Liver (tissue), 8 donors: ENCODE measurements at regions not wholly inside any gene's neighbourhood (a gene's known extent, or its start where the extent isn't known, plus 50 kb on each side); places are given as distances from the start of the nearest gene placed in this dataset.

Experiments
- DNase-seq: peaks from one replicate; pipeline ENCODE4 v3.0.0-alpha.2; 2017; ENCODE audit warnings: low spot score
- H3K27ac ChIP-seq, 2 donors: one replicate each; pipeline ENCODE4 v1.7.0; 2013; ENCODE audit warnings: inconsistent platforms in 2 of 2, low read length in 2 of 2, control low read depth in 1 of 2, low read depth in 1 of 2, mild to moderate bottlenecking in 1 of 2
- H3K27me3 ChIP-seq, 4 donors: one replicate each; pipeline versions ENCODE4 v1.6.1 to v1.7.0; 2013; ENCODE audit warnings: low read length in 3 of 4, inconsistent platforms in 1 of 4, mild to moderate bottlenecking in 1 of 4, moderate library complexity in 1 of 4; ENCODE audit not compliant: control insufficient read depth in 4 of 4, insufficient read depth in 4 of 4
- H3K36me3 ChIP-seq, 4 donors: one replicate each; pipeline versions ENCODE4 v1.6.1 to v1.7.0; 2013; ENCODE audit warnings: low read length in 3 of 4, mild to moderate bottlenecking in 3 of 4, low read depth in 1 of 4, moderate library complexity in 1 of 4; ENCODE audit not compliant: control insufficient read depth in 4 of 4, insufficient read depth in 3 of 4
- H3K4me1 ChIP-seq, 4 donors: one replicate each; pipeline versions ENCODE4 v1.6.1 to v1.7.0; 2013; ENCODE audit warnings: low read length in 3 of 4, mild to moderate bottlenecking in 3 of 4, moderate library complexity in 1 of 4; ENCODE audit not compliant: control insufficient read depth in 4 of 4, insufficient read depth in 4 of 4
- H3K4me3 ChIP-seq, 3 donors: one replicate each; pipeline versions ENCODE4 v1.6.1 to v1.7.0; 2013; ENCODE audit warnings: low read length in 3 of 3, control low read depth in 1 of 3, low read depth in 1 of 3, mild to moderate bottlenecking in 1 of 3
- H3K9ac ChIP-seq, 2 donors: one replicate each; pipeline ENCODE4 v1.7.0; 2013; ENCODE audit warnings: low read length in 2 of 2, mild to moderate bottlenecking in 2 of 2, moderate library complexity in 2 of 2, control low read depth in 1 of 2, low read depth in 1 of 2
- H3K9me3 ChIP-seq, 4 donors: one replicate each; pipeline versions ENCODE4 v1.6.1 to v1.7.0; 2013; ENCODE audit warnings: low read length in 3 of 4; ENCODE audit not compliant: control insufficient read depth in 4 of 4
- EGR1 ChIP-seq, 2 donors: IDR thresholded peaks; 2 replicates each; pipeline ENCODE4 v1.6.1; 2016 to 2018; ENCODE audit warnings: antibody characterized with exemption in 2 of 2, low read depth in 2 of 2
- FOXA1 ChIP-seq: IDR thresholded peaks from 2 replicates; pipeline ENCODE4 v1.6.1; 2016; ENCODE audit warnings: antibody characterized with exemption
- FOXA2 ChIP-seq: IDR thresholded peaks from 2 replicates; pipeline ENCODE4 v1.6.1; 2016; ENCODE audit warnings: antibody characterized with exemption
- GABPA ChIP-seq, 2 donors: IDR thresholded peaks in 1 of 2; conservative IDR thresholded peaks in 1 of 2; 2 replicates each; pipeline ENCODE4 v1.6.1; 2016; ENCODE audit warnings: antibody characterized with exemption in 2 of 2, mild to moderate bottlenecking in 1 of 2, moderate library complexity in 1 of 2
- HNF4A ChIP-seq, 2 donors: conservative IDR thresholded peaks; 2 replicates each; pipeline ENCODE4 v1.6.1; 2016; ENCODE audit warnings: antibody characterized with exemption in 2 of 2, mild to moderate bottlenecking in 2 of 2
- HNF4G ChIP-seq: IDR thresholded peaks from 2 replicates; pipeline ENCODE4 v1.6.1; 2016; ENCODE audit warnings: antibody characterized with exemption
- JUND ChIP-seq, 2 donors: IDR thresholded peaks; 2 replicates each; pipeline ENCODE4 v1.6.1; 2016; ENCODE audit warnings: antibody characterized with exemption in 2 of 2
- NR2F2 ChIP-seq: IDR thresholded peaks from 2 replicates; pipeline ENCODE4 v1.6.1; 2016; ENCODE audit warnings: antibody characterized with exemption
- RAD21 ChIP-seq, 2 donors: IDR thresholded peaks; 2 replicates each; pipeline ENCODE4 v1.6.1; 2016; ENCODE audit warnings: antibody characterized with exemption in 2 of 2, mild to moderate bottlenecking in 2 of 2
- RXRA ChIP-seq, 2 donors: IDR thresholded peaks; 2 replicates each; pipeline ENCODE4 v1.6.1; 2017 to 2018; ENCODE audit warnings: antibody characterized with exemption in 2 of 2, mild to moderate bottlenecking in 1 of 2
- SP1 ChIP-seq: IDR thresholded peaks from 2 replicates; pipeline ENCODE4 v1.6.1; 2018; ENCODE audit warnings: antibody characterized with exemption, mild to moderate bottlenecking
- TAF1 ChIP-seq: conservative IDR thresholded peaks from 2 replicates; pipeline ENCODE4 v1.6.1; 2016; ENCODE audit warnings: antibody characterized with exemption, mild to moderate bottlenecking
- YY1 ChIP-seq: IDR thresholded peaks from 2 replicates; pipeline ENCODE4 v1.6.1; 2016; ENCODE audit warnings: antibody characterized with exemption, mild to moderate bottlenecking
- WGBS: extraction: QIAGEN DNeasy Blood & Tissue Kit; methylation state at CpG from one replicate; pipeline ENCODE4 v1.1.7; 2013; 5-methylcytosine and 5-hydroxymethylcytosine counted together
- TF ChIP-seq, protein P1 (sequence below): fragments of 150-350 bp; IDR thresholded peaks from 2 replicates; pipeline ENCODE4 v1.5.1; 2017; ENCODE audit warnings: improper control_type of control experiment, low read depth, low read length; ENCODE audit not compliant: missing input control
- TF ChIP-seq, protein P2 (sequence below): IDR thresholded peaks from 2 replicates; pipeline ENCODE4 v1.6.1; 2016; ENCODE audit warnings: antibody characterized with exemption
- TF ChIP-seq, protein P3 (sequence below): IDR thresholded peaks from 2 replicates; pipeline ENCODE4 v1.6.1; 2016; ENCODE audit warnings: antibody characterized with exemption
- TF ChIP-seq, protein P4 (sequence below): IDR thresholded peaks from 2 replicates; pipeline ENCODE4 v1.6.1; 2016; ENCODE audit warnings: antibody characterized with exemption, mild to moderate bottlenecking
- TF ChIP-seq, protein P5 (sequence below): IDR thresholded peaks from 2 replicates; pipeline ENCODE4 v1.6.1; 2016; ENCODE audit warnings: antibody characterized with exemption
- donor health status: healthy.
- donor health status: healthy.
- donor health status: healthy.
- donor health status: healthy.
- donor health status: healthy.

DNA sequence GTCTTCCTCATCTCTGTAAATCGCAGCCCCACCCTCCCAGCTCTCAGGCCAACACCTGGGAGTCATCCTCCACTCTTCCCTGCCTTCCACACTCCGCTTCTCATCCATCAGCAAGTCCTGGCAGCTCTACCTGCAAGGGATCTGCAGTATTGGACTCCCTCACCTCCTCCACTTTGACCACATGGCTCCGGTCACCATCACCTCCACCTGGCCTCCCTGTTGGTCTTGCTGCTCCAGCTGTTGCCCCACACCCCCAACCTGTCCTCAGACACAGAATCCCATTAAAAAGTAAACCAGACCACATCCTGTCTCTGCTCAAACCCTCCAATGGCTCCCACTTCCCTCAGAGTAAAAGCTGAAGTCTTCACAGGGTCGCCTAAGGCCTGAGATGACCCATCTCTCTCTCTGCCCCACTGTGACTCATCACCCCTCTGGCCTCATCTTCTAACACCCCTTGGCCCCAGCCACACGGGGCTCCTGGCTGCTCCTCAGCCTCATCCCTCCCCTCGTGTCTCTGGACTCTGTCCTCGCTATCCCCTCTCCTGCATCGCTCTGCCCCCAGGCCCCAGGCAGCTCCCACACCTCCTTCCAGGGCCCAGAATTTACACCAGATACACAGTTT, 185.1 kb upstream of the SULF2 start:
- DNase-seq, result no peak
- no peaks in the 10 kb centered on the region for H3K9me3 ChIP-seq
- WGBS, result 79% methylated on average over 8 of the region's 8 CpGs
- H3K27me3 ChIP-seq, result peaks cover 0 to 9% (median 0%) of the 10 kb centered on the region in 4 donors
- H3K27ac ChIP-seq, result no peak overlapping the region
- H3K4me3 ChIP-seq, result no peak overlapping the region
- H3K4me1 ChIP-seq, result no peaks in the 10 kb centered on the region
- no peak for TF ChIP-seq EGR1 (IDR thresholded peaks at IDR 0.05; ENCODE audit: low read depth in 2 of 2)
- no peak for TF ChIP-seq TAF1
- no peak for TF ChIP-seq GABPA (IDR thresholded peaks at IDR 0.05 in 1 of 2, conservative IDR thresholded peaks at IDR 0.05 in 1 of 2)
- TF ChIP-seq HNF4G, result no peak
- TF ChIP-seq, protein P1, sequence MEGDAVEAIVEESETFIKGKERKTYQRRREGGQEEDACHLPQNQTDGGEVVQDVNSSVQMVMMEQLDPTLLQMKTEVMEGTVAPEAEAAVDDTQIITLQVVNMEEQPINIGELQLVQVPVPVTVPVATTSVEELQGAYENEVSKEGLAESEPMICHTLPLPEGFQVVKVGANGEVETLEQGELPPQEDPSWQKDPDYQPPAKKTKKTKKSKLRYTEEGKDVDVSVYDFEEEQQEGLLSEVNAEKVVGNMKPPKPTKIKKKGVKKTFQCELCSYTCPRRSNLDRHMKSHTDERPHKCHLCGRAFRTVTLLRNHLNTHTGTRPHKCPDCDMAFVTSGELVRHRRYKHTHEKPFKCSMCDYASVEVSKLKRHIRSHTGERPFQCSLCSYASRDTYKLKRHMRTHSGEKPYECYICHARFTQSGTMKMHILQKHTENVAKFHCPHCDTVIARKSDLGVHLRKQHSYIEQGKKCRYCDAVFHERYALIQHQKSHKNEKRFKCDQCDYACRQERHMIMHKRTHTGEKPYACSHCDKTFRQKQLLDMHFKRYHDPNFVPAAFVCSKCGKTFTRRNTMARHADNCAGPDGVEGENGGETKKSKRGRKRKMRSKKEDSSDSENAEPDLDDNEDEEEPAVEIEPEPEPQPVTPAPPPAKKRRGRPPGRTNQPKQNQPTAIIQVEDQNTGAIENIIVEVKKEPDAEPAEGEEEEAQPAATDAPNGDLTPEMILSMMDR, result no peak
- no peak for TF ChIP-seq NR2F2
- no peak for TF ChIP-seq FOXA2
- TF ChIP-seq FOXA1, result no peak
- TF ChIP-seq RXRA (IDR thresholded peaks at IDR 0.05), result no peak
- TF ChIP-seq RAD21 (IDR thresholded peaks at IDR 0.05), result no peak
- TF ChIP-seq SP1, result no peak
- TF ChIP-seq JUND (IDR thresholded peaks at IDR 0.05), result no peak
- TF ChIP-seq HNF4A (conservative IDR thresholded peaks at IDR 0.05), result no peak
- TF ChIP-seq, protein P2, sequence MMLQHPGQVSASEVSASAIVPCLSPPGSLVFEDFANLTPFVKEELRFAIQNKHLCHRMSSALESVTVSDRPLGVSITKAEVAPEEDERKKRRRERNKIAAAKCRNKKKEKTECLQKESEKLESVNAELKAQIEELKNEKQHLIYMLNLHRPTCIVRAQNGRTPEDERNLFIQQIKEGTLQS, result no peak
- TF ChIP-seq, protein P3, sequence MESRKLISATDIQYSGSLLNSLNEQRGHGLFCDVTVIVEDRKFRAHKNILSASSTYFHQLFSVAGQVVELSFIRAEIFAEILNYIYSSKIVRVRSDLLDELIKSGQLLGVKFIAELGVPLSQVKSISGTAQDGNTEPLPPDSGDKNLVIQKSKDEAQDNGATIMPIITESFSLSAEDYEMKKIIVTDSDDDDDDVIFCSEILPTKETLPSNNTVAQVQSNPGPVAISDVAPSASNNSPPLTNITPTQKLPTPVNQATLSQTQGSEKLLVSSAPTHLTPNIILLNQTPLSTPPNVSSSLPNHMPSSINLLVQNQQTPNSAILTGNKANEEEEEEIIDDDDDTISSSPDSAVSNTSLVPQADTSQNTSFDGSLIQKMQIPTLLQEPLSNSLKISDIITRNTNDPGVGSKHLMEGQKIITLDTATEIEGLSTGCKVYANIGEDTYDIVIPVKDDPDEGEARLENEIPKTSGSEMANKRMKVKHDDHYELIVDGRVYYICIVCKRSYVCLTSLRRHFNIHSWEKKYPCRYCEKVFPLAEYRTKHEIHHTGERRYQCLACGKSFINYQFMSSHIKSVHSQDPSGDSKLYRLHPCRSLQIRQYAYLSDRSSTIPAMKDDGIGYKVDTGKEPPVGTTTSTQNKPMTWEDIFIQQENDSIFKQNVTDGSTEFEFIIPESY, result no peak
- no peak overlapping the region for H3K9ac ChIP-seq
- H3K36me3 ChIP-seq, result no peaks in the 10 kb centered on the region

DNA sequence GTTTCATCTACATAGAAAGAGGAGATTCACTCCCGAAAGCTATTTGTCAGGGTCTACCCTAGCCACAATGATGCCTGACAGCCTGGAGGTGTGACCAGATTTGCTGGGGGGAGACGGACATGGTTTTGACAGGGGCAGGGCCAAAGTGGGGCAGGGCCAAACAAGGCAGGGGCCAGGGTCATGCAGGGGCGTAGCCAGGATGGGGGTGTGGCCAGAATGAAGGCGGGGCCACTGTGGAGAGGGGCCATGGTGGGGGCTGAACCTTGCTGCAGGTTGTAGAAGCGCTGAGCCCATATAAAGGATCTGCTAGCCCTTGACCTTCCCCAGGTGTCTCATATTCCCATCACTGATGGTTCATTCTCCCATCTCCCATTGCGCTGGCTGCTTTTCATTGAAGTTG, 184.1 kb upstream of the SULF2 start:
- Histone ChIP-seq H3K4me1 (no peaks in the 10 kb centered on the region), H3K27me3 (peaks cover 0 to 7% (median 0%) of the 10 kb centered on the region in 4 donors), H3K9me3 (no peaks in the 10 kb centered on the region), H3K4me3 (no peak overlapping the region), H3K36me3 (no peaks in the 10 kb centered on the region), H3K27ac (no peak overlapping the region), H3K9ac (no peak overlapping the region)
- 90% methylated on average over 6 of the region's 6 CpGs for WGBS
- no peak for DNase-seq
- TF ChIP-seq GABPA (IDR thresholded peaks at IDR 0.05 in 1 of 2, conservative IDR thresholded peaks at IDR 0.05 in 1 of 2), result no peak
- TF ChIP-seq RAD21 (IDR thresholded peaks at IDR 0.05), result no peak
- TF ChIP-seq, protein P3, result no peak
- TF ChIP-seq YY1, result no peak
- no peak for TF ChIP-seq EGR1 (IDR thresholded peaks at IDR 0.05; ENCODE audit: low read depth in 2 of 2)
- TF ChIP-seq, protein P4, sequence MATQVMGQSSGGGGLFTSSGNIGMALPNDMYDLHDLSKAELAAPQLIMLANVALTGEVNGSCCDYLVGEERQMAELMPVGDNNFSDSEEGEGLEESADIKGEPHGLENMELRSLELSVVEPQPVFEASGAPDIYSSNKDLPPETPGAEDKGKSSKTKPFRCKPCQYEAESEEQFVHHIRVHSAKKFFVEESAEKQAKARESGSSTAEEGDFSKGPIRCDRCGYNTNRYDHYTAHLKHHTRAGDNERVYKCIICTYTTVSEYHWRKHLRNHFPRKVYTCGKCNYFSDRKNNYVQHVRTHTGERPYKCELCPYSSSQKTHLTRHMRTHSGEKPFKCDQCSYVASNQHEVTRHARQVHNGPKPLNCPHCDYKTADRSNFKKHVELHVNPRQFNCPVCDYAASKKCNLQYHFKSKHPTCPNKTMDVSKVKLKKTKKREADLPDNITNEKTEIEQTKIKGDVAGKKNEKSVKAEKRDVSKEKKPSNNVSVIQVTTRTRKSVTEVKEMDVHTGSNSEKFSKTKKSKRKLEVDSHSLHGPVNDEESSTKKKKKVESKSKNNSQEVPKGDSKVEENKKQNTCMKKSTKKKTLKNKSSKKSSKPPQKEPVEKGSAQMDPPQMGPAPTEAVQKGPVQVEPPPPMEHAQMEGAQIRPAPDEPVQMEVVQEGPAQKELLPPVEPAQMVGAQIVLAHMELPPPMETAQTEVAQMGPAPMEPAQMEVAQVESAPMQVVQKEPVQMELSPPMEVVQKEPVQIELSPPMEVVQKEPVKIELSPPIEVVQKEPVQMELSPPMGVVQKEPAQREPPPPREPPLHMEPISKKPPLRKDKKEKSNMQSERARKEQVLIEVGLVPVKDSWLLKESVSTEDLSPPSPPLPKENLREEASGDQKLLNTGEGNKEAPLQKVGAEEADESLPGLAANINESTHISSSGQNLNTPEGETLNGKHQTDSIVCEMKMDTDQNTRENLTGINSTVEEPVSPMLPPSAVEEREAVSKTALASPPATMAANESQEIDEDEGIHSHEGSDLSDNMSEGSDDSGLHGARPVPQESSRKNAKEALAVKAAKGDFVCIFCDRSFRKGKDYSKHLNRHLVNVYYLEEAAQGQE, result no peak
- TF ChIP-seq HNF4A (conservative IDR thresholded peaks at IDR 0.05), result no peak
- TF ChIP-seq HNF4G, result no peak
- TF ChIP-seq, protein P2, result no peak
- TF ChIP-seq, protein P5, sequence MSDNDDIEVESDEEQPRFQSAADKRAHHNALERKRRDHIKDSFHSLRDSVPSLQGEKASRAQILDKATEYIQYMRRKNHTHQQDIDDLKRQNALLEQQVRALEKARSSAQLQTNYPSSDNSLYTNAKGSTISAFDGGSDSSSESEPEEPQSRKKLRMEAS, result no peak
- TF ChIP-seq FOXA2, result no peak
- no peak for TF ChIP-seq FOXA1
- TF ChIP-seq TAF1, result no peak
- TF ChIP-seq SP1, result no peak
- TF ChIP-seq, protein P1, result no peak
- TF ChIP-seq NR2F2, result no peak
- TF ChIP-seq RXRA (IDR thresholded peaks at IDR 0.05), result no peak
- no peak for TF ChIP-seq JUND (IDR thresholded peaks at IDR 0.05)
